ENCODE measurements at regions not wholly inside any gene's neighbourhood (a gene's known extent, or its start where the extent isn't known, plus 50 kb on each side); places are given as distances from the start of the nearest gene placed in this dataset.

DNA sequence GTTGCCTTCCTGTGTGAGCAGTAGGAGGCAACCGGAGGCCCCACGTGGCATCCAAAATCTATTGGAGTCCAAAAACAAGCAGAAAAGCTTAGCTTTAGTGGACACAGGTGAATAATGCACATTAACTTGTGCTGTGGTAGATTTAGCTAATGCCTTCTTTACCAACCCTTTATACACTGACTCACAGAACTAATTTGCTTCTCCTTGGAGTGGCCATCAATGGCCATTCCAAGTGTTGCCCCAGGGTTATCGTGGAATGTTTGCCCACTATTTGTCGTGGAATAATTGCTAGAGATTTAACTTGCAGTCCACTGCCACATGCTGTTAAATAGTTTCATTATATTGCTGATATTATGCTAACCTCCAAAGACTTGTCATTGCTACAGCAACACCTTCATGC lies 729.1 kb downstream of the STPG2 start:
- TF ChIP-seq, protein P1, sequence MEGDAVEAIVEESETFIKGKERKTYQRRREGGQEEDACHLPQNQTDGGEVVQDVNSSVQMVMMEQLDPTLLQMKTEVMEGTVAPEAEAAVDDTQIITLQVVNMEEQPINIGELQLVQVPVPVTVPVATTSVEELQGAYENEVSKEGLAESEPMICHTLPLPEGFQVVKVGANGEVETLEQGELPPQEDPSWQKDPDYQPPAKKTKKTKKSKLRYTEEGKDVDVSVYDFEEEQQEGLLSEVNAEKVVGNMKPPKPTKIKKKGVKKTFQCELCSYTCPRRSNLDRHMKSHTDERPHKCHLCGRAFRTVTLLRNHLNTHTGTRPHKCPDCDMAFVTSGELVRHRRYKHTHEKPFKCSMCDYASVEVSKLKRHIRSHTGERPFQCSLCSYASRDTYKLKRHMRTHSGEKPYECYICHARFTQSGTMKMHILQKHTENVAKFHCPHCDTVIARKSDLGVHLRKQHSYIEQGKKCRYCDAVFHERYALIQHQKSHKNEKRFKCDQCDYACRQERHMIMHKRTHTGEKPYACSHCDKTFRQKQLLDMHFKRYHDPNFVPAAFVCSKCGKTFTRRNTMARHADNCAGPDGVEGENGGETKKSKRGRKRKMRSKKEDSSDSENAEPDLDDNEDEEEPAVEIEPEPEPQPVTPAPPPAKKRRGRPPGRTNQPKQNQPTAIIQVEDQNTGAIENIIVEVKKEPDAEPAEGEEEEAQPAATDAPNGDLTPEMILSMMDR (conservative IDR thresholded peaks at IDR 0.05; ENCODE audit: low read depth, low read length) = no peak
- no peak for TF ChIP-seq EZH2 (IDR thresholded peaks at IDR 0.05; ENCODE audit: borderline replicate concordance, low read depth, low read length, poor library complexity, severe bottlenecking)

Measured in A673 (cell line).